ENCODE measurements at regions not wholly inside any gene's neighbourhood (a gene's known extent, or its start where the extent isn't known, plus 50 kb on each side); places are given as distances from the start of the nearest gene placed in this dataset.
"Not testable (repeated sequence)": the region's sequence is repeated elsewhere in the genome, so short reads cannot be mapped to it uniquely, and the experiment has no call there.

- peak overlapping the region in 1 of 2 experiments; percentile 62; a peak in 3 of 4 replicates for H3K27ac ChIP-seq (ENCODE audit: low read depth in 2 of 2, low read length in 1 of 2)
- no peak overlapping the region for H2AFZ ChIP-seq (ENCODE audit: low read depth)
- no peaks in the 10 kb centered on the region for H3K36me3 ChIP-seq (replicated peaks in 1 of 2; ENCODE audit: control insufficient read depth in 1 of 2, insufficient read depth in 2 of 2, low read length in 1 of 2)
- TF ChIP-seq TEAD4 (IDR thresholded peaks at IDR 0.05; ENCODE audit: borderline replicate concordance, insufficient read depth), result 0 out of 2 replicates have a peak, but pooled peaks have one; percentile 35
- TF ChIP-seq JUND (IDR thresholded peaks at IDR 0.05), result peak; percentile 80
- TF ChIP-seq CTCF (IDR thresholded peaks at IDR 0.05), result peak; percentile 40
- TF ChIP-seq NFIC (IDR thresholded peaks at IDR 0.05; ENCODE audit: borderline replicate concordance), result peak; percentile 38; the same call in 1 of the 2 replicates
- TF ChIP-seq YY1 (IDR thresholded peaks at IDR 0.05; ENCODE audit: low read depth), result no peak
- no peak for TF ChIP-seq FOXM1 (IDR thresholded peaks at IDR 0.05; ENCODE audit: low read depth)
- TF ChIP-seq FOSL2 (IDR thresholded peaks at IDR 0.05; ENCODE audit: borderline replicate concordance, low read depth), result peak; percentile 93
- TF ChIP-seq TCF12 (IDR thresholded peaks at IDR 0.05), result peak; percentile 64; the same call in 1 of the 2 replicates
- H4K20me1 ChIP-seq (ENCODE audit: insufficient read depth), result no peaks in the 10 kb centered on the region
- no peaks in the 10 kb centered on the region for H3K9me2 ChIP-seq
- H3K9ac ChIP-seq, result no peak overlapping the region
- H3K4me1 ChIP-seq (ENCODE audit: control insufficient read depth in 1 of 2, insufficient read depth in 2 of 2, low read depth in 1 of 2, low read length in 1 of 2), result peaks cover 0 to 10% of the 10 kb centered on the region in 2 experiments; a peak in 1 of 4 replicates
- H3K4me2 ChIP-seq, result 0 out of 2 replicates have a peak overlapping the region, but pooled peaks have one; percentile 1
- no peak for DNase-seq
- H3K27me3 ChIP-seq (ENCODE audit: insufficient read depth), result no peaks in the 10 kb centered on the region
- ChIA-PET POLR2A (no interaction called here), CTCF (no interaction called here)
- H3K79me2 ChIP-seq (ENCODE audit: insufficient read depth), result no peaks in the 10 kb centered on the region
- peaks cover 7% of the 10 kb centered on the region for H3F3A ChIP-seq (replicated peaks; ENCODE audit: insufficient read depth)
- 62% methylated on average over 3 of the region's 3 CpGs for WGBS (ENCODE audit: low lambda C conversion rate)
- no peak overlapping the region for H3K4me3 ChIP-seq (ENCODE audit: low read depth in 2 of 2, low read length in 1 of 2)
- no peaks in the 10 kb centered on the region for H3K9me3 ChIP-seq
These were observed 505.3 kb upstream of the JAG1 start for GRCh38 chr20:11178946-11179654.

GRCh38 chr20:11180186-11180585 lies 506.4 kb upstream of the JAG1 start:
- no peak overlapping the region for H3K27ac ChIP-seq (ENCODE audit: low read depth in 2 of 2, low read length in 1 of 2)
- no peak overlapping the region for H3K4me3 ChIP-seq (ENCODE audit: low read depth in 2 of 2, low read length in 1 of 2)
- H3K9me2 ChIP-seq, result no peaks in the 10 kb centered on the region
- POLR2A ChIA-PET, result no interaction called here
- no peaks in the 10 kb centered on the region for H3K36me3 ChIP-seq (replicated peaks in 1 of 2; ENCODE audit: control insufficient read depth in 1 of 2, insufficient read depth in 2 of 2, low read length in 1 of 2)
- no peak overlapping the region for H3K4me2 ChIP-seq
- TF ChIP-seq MAX (IDR thresholded peaks at IDR 0.05; ENCODE audit: low read depth) (no peak), EP300 (IDR thresholded peaks at IDR 0.05; ENCODE audit: borderline replicate concordance in 1 of 2, low read depth in 1 of 2, low read length in 1 of 2) (no peak), GATA2 (CRISPR knock-in tag; IDR thresholded peaks at IDR 0.05) (no peak), MEF2A (IDR thresholded peaks at IDR 0.05; ENCODE audit: borderline replicate concordance, low read depth) (no peak), NFIC (IDR thresholded peaks at IDR 0.05; ENCODE audit: borderline replicate concordance) (no peak), SMC3 (IDR thresholded peaks at IDR 0.05; ENCODE audit: low read depth, low read length) (no peak), IRF3 (IDR thresholded peaks at IDR 0.05; ENCODE audit: low read depth, low read length) (no peak), USF2 (IDR thresholded peaks at IDR 0.05; ENCODE audit: borderline replicate concordance, low read depth, low read length) (no peak), MXI1 (IDR thresholded peaks at IDR 0.05; ENCODE audit: low read depth, low read length) (no peak), FOXM1 (IDR thresholded peaks at IDR 0.05; ENCODE audit: low read depth) (no peak), TEAD4 (IDR thresholded peaks at IDR 0.05; ENCODE audit: borderline replicate concordance, insufficient read depth) (no peak), CHD2 (IDR thresholded peaks at IDR 0.05; ENCODE audit: low read length, partially characterized antibody) (no peak), RCOR1 (IDR thresholded peaks at IDR 0.05; ENCODE audit: low read length) (no peak), FOXJ3 (CRISPR knock-in tag; IDR thresholded peaks at IDR 0.05) (no peak), RXRA (IDR thresholded peaks at IDR 0.05; ENCODE audit: borderline replicate concordance, low read depth) (no peak)
- no peak for DNase-seq
- no peaks in the 10 kb centered on the region for H3K27me3 ChIP-seq (ENCODE audit: insufficient read depth)
- H3K4me1 ChIP-seq (ENCODE audit: control insufficient read depth in 1 of 2, insufficient read depth in 2 of 2, low read depth in 1 of 2, low read length in 1 of 2), result peaks cover 0 to 10% of the 10 kb centered on the region in 2 experiments; a peak in 1 of 4 replicates
- H4K20me1 ChIP-seq (ENCODE audit: insufficient read depth), result no peaks in the 10 kb centered on the region
- H2AFZ ChIP-seq (ENCODE audit: low read depth), result no peak overlapping the region
- H3F3A ChIP-seq (replicated peaks; ENCODE audit: insufficient read depth), result peaks cover 7% of the 10 kb centered on the region
- no peak overlapping the region for H3K9ac ChIP-seq
- H3K9me3 ChIP-seq, result no peaks in the 10 kb centered on the region
- no peaks in the 10 kb centered on the region for H3K79me2 ChIP-seq (ENCODE audit: insufficient read depth)
- CTCF ChIA-PET, result no interaction called here

GRCh38 chr20:11181129-11181528 lies 507.3 kb upstream of the JAG1 start:
- DNase-seq; H3K4me1 ChIP-seq (ENCODE audit: control insufficient read depth in 1 of 2, insufficient read depth in 2 of 2, low read depth in 1 of 2, low read length in 1 of 2); H3K79me2 ChIP-seq (ENCODE audit: insufficient read depth); H3K4me3 ChIP-seq (ENCODE audit: low read depth in 2 of 2, low read length in 1 of 2); POLR2A ChIA-PET; H3K27ac ChIP-seq (ENCODE audit: low read depth in 2 of 2, low read length in 1 of 2); CTCF ChIA-PET; H4K20me1 ChIP-seq (ENCODE audit: insufficient read depth); H3K9ac ChIP-seq; H3F3A ChIP-seq (replicated peaks; ENCODE audit: insufficient read depth); H2AFZ ChIP-seq (ENCODE audit: low read depth); H3K9me3 ChIP-seq; H3K9me2 ChIP-seq; H3K4me2 ChIP-seq; H3K27me3 ChIP-seq (ENCODE audit: insufficient read depth); H3K36me3 ChIP-seq (replicated peaks in 1 of 2; ENCODE audit: control insufficient read depth in 1 of 2, insufficient read depth in 2 of 2, low read length in 1 of 2): not testable (repeated sequence)
- 13% methylated on average over 3 of the region's 3 CpGs for WGBS (ENCODE audit: low lambda C conversion rate)
